Caco-2 (cell line): ENCODE measurements at regions not wholly inside any gene's neighbourhood (a gene's known extent, or its start where the extent isn't known, plus 50 kb on each side); places are given as distances from the start of the nearest gene placed in this dataset.

ENCODE experiments used
- BruUV-seq: library from RNA; stranded (reverse); fragments of 400-500 nt; replicated peaks from 2 replicates; lab custom pipeline; 2021; lab: Mats Ljungman, UMichigan
- CTCF ChIA-PET: fragments of 300-600 bp; sonication (Branson Sonifier 250); formaldehyde crosslinking; loops from one replicate; lab custom pipeline; 2022; ENCODE audit warnings: antibody characterized with exemption; lab: Charles Lee
- POLR2A ChIA-PET: fragments of 300-600 bp; sonication (Branson Sonifier 250); formaldehyde crosslinking; loops from one replicate; lab custom pipeline; 2022; ENCODE audit warnings: antibody characterized with exemption; lab: Charles Lee
- DNase-seq, 2 experiments: peaks; one replicate each; pipeline versions ENCODE4 v3.0.0 to v3.0.0-alpha.2; 2020 to 2022
- H3K27me3 ChIP-seq: replicated peaks from 2 replicates; pipeline ENCODE4 v1.6.0; 2011; ENCODE audit warnings: low read length; ENCODE audit not compliant: control insufficient read depth, insufficient read depth
- H3K36me3 ChIP-seq: 2 replicates; pipeline ENCODE4 v1.5.1; 2011; ENCODE audit warnings: low read length; ENCODE audit not compliant: control insufficient read depth, insufficient read depth
- H3K4me1 ChIP-seq: fragments of 250-450 bp; sonication (Bioruptor Pico); 2 replicates; pipeline ENCODE4 v1.5.1; 2020; ENCODE audit warnings: mild to moderate bottlenecking
- H3K4me3 ChIP-seq: 2 replicates; pipeline ENCODE4 v1.5.1; 2011; ENCODE audit warnings: low read depth, mild to moderate bottlenecking, control low read depth, low read length
- H3K9me3 ChIP-seq: fragments of 250-450 bp; sonication (Bioruptor Pico); 2 replicates; pipeline ENCODE4 v1.5.1; 2020; ENCODE audit warnings: mild to moderate bottlenecking, moderate library complexity
- H3K27ac Mint-ChIP-seq: one replicate; pipeline ENCODE4 v1.8.0; 2022; ENCODE audit warnings: mixed read lengths; ENCODE audit not compliant: unreplicated experiment
- H3K27me3 Mint-ChIP-seq: one replicate; pipeline ENCODE4 v1.8.0; 2022; ENCODE audit warnings: mixed read lengths; ENCODE audit not compliant: insufficient read depth, unreplicated experiment
- H3K36me3 Mint-ChIP-seq: one replicate; pipeline ENCODE4 v1.8.0; 2022; ENCODE audit warnings: mild to moderate bottlenecking, mixed read lengths; ENCODE audit not compliant: insufficient read depth, unreplicated experiment
- H3K4me1 Mint-ChIP-seq: one replicate; pipeline ENCODE4 v1.8.0; 2022; ENCODE audit warnings: low read depth, mixed read lengths; ENCODE audit not compliant: unreplicated experiment
- H3K4me3 Mint-ChIP-seq: one replicate; pipeline ENCODE4 v1.8.0; 2022; ENCODE audit warnings: mild to moderate bottlenecking, moderate library complexity, mixed read lengths; ENCODE audit not compliant: unreplicated experiment
- H3K9me3 Mint-ChIP-seq: one replicate; pipeline ENCODE4 v1.8.0; 2022; ENCODE audit warnings: mixed read lengths; ENCODE audit not compliant: unreplicated experiment
- intact Hi-C: fragments of 100-400 bp; cut with micrococcal nuclease; formaldehyde crosslinking; loops from one replicate; pipeline ENCODE4 v1.10.0; 2022; ENCODE audit not compliant: unreplicated experiment
- TF ChIP-seq, protein P1 (sequence below), 2 experiments: fragments of 200-600 bp in 1 of 2; IDR thresholded peaks; 1 replicate in 1 of 2; 2 replicates in 1 of 2; pipeline versions ENCODE4 v1.5.1 to v1.8.0; 2011 to 2022; ENCODE audit warnings: antibody characterized with exemption in 1 of 2, control low read depth in 1 of 2, inconsistent platforms in 1 of 2, low read depth in 1 of 2, low read length in 1 of 2, mild to moderate bottlenecking in 1 of 2, moderate library complexity in 1 of 2; ENCODE audit not compliant: insufficient read depth in 1 of 2, severe bottlenecking in 1 of 2, unreplicated experiment in 1 of 2

DNA sequence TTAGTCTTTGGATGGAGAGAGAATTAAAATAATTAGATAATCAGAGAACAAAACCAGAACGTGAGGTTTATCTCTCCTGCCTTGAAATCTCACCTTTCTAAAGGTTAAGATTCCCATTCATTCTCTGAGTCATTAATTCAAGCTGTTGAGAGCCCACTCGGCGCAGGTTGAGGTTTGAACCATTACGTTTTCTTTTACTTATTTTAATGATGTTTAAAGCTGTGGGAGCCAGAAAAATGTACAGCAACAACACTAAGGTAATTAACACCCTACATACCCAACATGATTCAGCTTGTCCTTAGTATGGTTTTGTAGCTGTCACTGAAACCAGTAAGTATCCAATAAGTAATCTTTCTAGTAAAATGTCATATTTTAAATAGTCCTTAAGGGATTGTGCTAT is 153.0 kb upstream of the ANK3 start:
- Histone ChIP-seq H3K9me3 (no peaks in the 10 kb centered on the region), H3K4me3 (no peak overlapping the region), H3K36me3 (no peaks in the 10 kb centered on the region), H3K27me3 (no peaks in the 10 kb centered on the region), H3K4me1 (peaks cover 5% of the 10 kb centered on the region; the same call in 1 of the 2 replicates)
- DNase-seq: no peak
- TF ChIP-seq, protein P1, sequence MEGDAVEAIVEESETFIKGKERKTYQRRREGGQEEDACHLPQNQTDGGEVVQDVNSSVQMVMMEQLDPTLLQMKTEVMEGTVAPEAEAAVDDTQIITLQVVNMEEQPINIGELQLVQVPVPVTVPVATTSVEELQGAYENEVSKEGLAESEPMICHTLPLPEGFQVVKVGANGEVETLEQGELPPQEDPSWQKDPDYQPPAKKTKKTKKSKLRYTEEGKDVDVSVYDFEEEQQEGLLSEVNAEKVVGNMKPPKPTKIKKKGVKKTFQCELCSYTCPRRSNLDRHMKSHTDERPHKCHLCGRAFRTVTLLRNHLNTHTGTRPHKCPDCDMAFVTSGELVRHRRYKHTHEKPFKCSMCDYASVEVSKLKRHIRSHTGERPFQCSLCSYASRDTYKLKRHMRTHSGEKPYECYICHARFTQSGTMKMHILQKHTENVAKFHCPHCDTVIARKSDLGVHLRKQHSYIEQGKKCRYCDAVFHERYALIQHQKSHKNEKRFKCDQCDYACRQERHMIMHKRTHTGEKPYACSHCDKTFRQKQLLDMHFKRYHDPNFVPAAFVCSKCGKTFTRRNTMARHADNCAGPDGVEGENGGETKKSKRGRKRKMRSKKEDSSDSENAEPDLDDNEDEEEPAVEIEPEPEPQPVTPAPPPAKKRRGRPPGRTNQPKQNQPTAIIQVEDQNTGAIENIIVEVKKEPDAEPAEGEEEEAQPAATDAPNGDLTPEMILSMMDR (IDR thresholded peaks at IDR 0.05; ENCODE audit: insufficient read depth in 1 of 2, low read depth in 1 of 2, low read length in 1 of 2, severe bottlenecking in 1 of 2, unreplicated experiment in 1 of 2): no peak
- no TSS peak for BruUV-seq
- ChIA-PET POLR2A (no interaction called here), CTCF (no interaction called here)
- H3K27me3 Mint-ChIP-seq: no peaks in the 10 kb centered on the region
- no peaks in the 10 kb centered on the region for H3K4me1 Mint-ChIP-seq
- H3K4me3 Mint-ChIP-seq: no peak overlapping the region
- no peak overlapping the region for H3K27ac Mint-ChIP-seq
- H3K9me3 Mint-ChIP-seq: no peaks in the 10 kb centered on the region
- no peaks in the 10 kb centered on the region for H3K36me3 Mint-ChIP-seq
- intact Hi-C loops: no loop called here

DNA sequence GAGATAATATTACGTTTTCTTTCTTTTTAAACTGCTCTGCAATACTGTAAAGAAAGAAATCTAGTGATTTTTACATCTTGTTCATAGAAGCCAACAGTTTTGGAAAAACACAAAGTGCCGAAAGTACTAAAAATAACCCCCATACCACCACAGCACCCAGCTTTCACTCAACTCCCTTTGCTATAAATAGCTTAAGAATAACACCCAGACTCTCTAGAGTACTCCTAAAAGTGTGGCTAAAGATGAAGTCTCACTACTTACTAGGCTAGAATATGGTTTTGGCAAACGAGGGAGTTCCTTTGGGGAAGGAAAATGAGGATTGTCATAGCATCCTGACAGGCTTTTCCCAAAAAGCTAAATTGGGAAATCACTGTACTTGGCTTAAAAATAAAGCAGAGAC is 151.8 kb upstream of the ANK3 start:
- H3K27me3 ChIP-seq: no peaks in the 10 kb centered on the region
- H3K4me1 ChIP-seq: peaks cover 5% of the 10 kb centered on the region; the same call in 1 of the 2 replicates
- intact Hi-C loops: no loop called here
- H3K4me1 Mint-ChIP-seq: no peaks in the 10 kb centered on the region
- no peak overlapping the region for H3K27ac Mint-ChIP-seq
- no TSS peak for BruUV-seq
- no peak overlapping the region for H3K4me3 Mint-ChIP-seq
- no peaks in the 10 kb centered on the region for H3K9me3 Mint-ChIP-seq
- H3K36me3 ChIP-seq: no peaks in the 10 kb centered on the region
- no peaks in the 10 kb centered on the region for H3K9me3 ChIP-seq
- TF ChIP-seq, protein P1 (IDR thresholded peaks at IDR 0.05; ENCODE audit: insufficient read depth in 1 of 2, low read depth in 1 of 2, low read length in 1 of 2, severe bottlenecking in 1 of 2, unreplicated experiment in 1 of 2): no peak
- ChIA-PET CTCF (interaction anchor here (0.5 kb wide), 1 partner anchor 441 kb away, joined by 4 read pairs; no protein-coding TSS in a partner anchor), POLR2A (no interaction called here)
- H3K4me3 ChIP-seq: no peak overlapping the region
- no peak for DNase-seq
- no peaks in the 10 kb centered on the region for H3K27me3 Mint-ChIP-seq
- no peaks in the 10 kb centered on the region for H3K36me3 Mint-ChIP-seq

DNA sequence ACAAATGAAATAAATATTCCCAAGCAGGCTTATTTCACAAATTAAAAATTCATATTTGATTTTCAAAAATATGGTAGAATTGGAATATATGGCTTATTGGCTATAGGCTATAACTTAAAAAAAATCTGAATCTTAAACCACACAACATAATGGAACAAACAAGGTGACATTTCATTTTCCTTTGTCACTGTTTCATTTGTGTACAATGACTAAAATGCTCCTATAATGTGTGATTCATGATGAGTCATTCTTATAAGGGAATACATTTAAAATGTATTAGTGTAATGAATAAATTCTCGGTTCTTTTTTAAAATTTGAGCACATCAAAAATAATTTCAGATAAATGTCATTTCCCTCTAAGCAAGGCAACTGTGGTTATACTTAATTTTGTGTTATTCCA is 148.0 kb upstream of the ANK3 start:
- no peaks in the 10 kb centered on the region for H3K36me3 Mint-ChIP-seq
- DNase-seq: no peak
- H3K9me3 Mint-ChIP-seq: no peaks in the 10 kb centered on the region
- Histone ChIP-seq H3K36me3 (no peaks in the 10 kb centered on the region), H3K9me3 (no peaks in the 10 kb centered on the region), H3K4me3 (no peak overlapping the region), H3K27me3 (no peaks in the 10 kb centered on the region), H3K4me1 (peaks cover 5% of the 10 kb centered on the region; the same call in 1 of the 2 replicates)
- ChIA-PET POLR2A (no interaction called here), CTCF (no interaction called here)
- intact Hi-C loops: no loop called here
- H3K4me1 Mint-ChIP-seq: peaks cover 6% of the 10 kb centered on the region
- TF ChIP-seq, protein P1 (IDR thresholded peaks at IDR 0.05; ENCODE audit: insufficient read depth in 1 of 2, low read depth in 1 of 2, low read length in 1 of 2, severe bottlenecking in 1 of 2, unreplicated experiment in 1 of 2): no peak
- H3K27ac Mint-ChIP-seq: no peak overlapping the region
- no peaks in the 10 kb centered on the region for H3K27me3 Mint-ChIP-seq
- no peak overlapping the region for H3K4me3 Mint-ChIP-seq
- BruUV-seq: no TSS peak
